GM18867 (cell line): ENCODE measurements at regions not wholly inside any gene's neighbourhood (a gene's known extent, or its start where the extent isn't known, plus 50 kb on each side); places are given as distances from the start of the nearest gene placed in this dataset.
A peak's percentile ranks its signal among the peaks of the same experiment; 100 is the strongest.

Experiments
- ATAC-seq: cut with Tn5 transposase; IDR thresholded peaks from one replicate; pipeline ENCODE4 v1.9.1; 2021; ENCODE audit warnings: mild to moderate bottlenecking, moderate library complexity; ENCODE audit not compliant: unreplicated experiment

DNA sequence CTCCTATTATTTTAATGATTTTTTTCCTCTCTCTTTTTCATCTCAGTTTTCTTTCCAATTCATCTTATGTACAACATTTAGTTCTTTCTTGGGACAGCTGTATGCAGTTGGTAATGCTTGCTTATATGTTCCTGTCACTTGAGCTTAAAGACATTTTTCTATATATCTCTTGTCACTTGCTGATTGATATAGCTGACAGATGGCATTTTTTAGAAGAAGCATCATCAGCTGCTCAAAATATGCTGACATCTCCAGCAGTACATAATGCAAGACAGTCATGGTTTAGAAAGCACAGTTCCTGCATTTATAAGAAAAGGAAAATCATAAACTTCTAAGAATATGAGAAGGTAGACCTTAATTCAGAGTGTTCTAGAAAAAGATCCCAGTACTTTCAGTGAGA, 56.5 kb downstream of the DCAF8L1 start:
- ATAC-seq = no peak

DNA sequence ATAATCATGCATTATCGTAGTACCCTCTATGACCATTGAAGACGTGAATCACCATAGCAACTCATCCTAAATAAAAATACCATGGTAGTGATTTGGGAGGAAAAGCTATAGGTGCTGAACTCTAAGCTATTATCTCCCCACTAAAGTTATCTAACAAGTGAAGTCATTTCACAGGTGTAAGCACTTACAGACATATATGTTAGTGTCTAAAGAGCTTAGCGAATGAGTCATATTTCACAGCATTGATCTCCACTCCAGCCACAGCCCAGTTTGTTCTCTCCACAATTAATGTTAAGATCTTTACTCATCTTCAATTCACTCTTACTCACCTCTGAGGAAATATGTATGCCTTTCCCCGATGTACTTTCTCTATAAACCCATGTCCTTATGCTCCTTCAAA, 57.0 kb downstream of the DCAF8L1 start:
- ATAC-seq = no peak

- ATAC-seq = no peak
Observed at GRCh38 chrX:27918799-27919198, 62.5 kb downstream of the DCAF8L1 start.

- ATAC-seq = no peak
Observed at GRCh38 chrX:27917713-27918500, 63.3 kb downstream of the DCAF8L1 start.

GRCh38 chrX:27915617-27916016, 65.6 kb downstream of the DCAF8L1 start:
- ATAC-seq = peak; percentile 89

DNA sequence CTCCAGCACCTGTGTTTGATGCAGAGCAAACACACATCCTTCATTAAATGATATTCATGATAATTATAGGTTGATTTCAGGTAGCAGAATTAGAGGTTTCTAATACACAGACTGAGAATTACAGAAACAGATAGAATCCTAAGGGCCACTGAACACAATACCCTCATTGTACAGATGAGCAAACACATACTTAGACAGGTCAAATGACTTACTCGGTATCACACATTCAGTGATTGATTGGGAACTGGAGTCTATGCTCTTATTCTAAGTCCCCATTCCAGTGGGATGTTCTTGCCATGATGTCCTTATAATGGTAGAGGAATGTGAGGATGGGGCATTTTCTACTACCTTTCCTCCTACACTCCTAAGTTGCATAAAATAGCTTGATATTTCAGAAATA, 70.8 kb downstream of the DCAF8L1 start:
- ATAC-seq = no peak

DNA sequence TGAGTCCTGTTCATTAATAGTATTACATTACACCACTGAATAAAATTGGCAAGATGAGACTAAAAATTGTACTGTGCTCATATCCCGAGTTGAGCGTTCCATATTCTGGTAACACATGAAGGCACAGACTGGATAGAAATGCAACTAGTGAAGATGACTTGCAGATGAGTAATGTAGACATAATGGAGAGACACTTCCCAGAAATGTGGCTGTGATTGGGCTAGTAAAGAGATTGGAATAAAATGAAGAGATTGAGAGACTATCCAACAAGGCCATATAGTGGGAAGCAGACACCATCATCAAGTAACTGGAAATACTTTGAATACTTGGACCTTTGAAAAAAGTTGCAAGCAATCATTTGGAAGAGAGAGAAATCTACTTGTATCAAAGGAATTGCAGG, 77.3 kb downstream of the DCAF8L1 start:
- no peak for ATAC-seq

DNA sequence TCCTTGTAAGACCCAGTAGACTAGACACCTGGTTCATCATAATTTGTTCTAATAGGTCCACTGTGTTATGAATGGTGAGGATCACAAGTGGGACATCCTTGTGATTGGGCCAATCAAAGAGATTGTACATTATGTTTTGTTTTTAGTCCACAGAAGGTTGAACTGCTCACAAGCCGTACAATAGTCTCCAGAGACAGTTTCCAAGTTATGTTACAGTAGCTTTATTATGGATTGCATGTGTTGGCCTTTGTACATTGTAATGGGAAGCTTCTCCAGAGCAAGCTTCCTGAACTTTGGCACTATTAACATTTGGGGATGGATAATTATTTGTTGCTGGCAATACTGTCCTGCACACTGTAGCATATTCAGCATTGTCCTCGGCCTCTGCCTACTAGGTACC, 86.1 kb downstream of the MAGEB10 start:
- ATAC-seq = no peak

DNA sequence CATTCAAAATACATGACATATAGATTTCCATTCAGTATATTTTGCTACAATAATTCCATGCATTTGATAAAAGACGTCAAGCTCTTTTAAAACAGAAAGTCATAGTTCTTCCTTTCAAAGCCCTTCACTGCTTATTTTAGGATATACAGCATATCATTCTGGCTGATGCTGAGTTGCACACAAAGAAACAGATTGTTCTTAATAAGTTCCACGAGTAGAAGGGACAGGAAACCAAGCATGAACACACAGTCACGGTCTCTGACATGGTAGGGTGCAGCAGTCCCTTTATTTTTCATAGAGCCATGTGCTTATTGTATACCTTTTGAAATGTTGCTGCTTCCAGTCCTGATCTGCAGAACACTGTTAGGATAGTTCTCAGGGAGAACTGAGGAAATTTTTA, 85.4 kb downstream of the MAGEB10 start:
- ATAC-seq = no peak

- ATAC-seq = no peak
Observed at GRCh38 chrX:27890611-27891010, 82.8 kb downstream of the MAGEB10 start.

DNA sequence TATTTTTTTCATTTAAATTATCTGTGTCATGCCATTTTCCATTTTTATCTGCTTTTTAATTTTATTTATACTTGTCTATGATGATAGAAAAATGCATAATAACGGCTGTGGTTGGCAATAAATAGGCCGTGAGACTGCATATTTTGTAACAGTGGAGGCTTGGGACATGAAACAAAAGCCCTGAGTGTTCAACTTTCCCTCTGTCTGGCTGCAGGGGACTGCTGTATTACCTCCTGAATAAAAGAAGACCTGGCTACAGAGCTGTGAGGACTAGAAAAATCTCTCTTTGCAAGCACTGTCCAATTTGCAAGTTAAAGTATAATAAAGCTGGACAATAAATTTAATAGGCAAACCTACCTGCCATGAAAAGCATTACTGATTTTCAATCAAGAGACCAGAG, 82.1 kb downstream of the MAGEB10 start:
- no peak for ATAC-seq

- ATAC-seq = peak; percentile 35
Observed at GRCh38 chrX:27884654-27885053, 76.9 kb downstream of the MAGEB10 start.

DNA sequence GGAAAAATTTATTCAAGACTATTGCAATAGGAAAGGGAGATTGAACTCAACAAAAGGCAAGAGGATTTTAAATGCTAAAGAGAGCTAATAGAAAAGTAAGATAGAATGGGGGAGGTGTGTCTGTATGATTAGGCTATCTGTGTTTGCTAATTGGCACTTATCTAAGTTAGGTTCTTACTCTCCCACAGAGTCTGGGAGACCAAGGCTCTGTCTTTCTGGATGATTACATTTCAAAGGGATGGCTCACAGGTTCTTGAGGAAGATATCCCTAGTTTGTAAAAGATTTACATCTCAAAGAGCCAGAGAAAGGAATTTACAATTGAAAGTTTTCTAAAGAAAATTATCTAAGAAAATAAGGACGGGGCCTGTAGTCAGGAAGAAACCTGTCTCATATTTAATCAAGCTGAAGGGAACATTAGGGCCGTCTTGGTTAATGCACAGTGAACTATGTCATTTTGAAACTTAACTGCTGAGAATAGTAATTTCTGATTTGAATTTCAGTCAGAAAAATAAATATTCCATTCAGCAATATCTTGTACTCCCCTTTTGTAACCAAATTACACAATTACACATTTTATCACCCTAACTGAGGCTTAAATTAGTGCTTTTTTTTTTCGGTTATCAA, 75.8 kb downstream of the MAGEB10 start:
- ATAC-seq = peak; percentile 37

GRCh38 chrX:27882695-27883094, 74.9 kb downstream of the MAGEB10 start:
- no peak for ATAC-seq

GRCh38 chrX:27878862-27879261, 71.1 kb downstream of the MAGEB10 start:
- ATAC-seq = no peak
